ENCODE measurements at regions not wholly inside any gene's neighbourhood (a gene's known extent, or its start where the extent isn't known, plus 50 kb on each side); places are given as distances from the start of the nearest gene placed in this dataset.

- no peak overlapping the region for H3K4me3 ChIP-seq (ENCODE audit: low read depth, low read length)
- no peak for DNase-seq (ENCODE audit: low read depth)
- no peak for TF ChIP-seq CTCF (conservative IDR thresholded peaks at IDR 0.05; ENCODE audit: low read depth, low read length)
Observed at GRCh38 chr14:101017806-101018560, 114.5 kb upstream of the RTL1 start.

- TF ChIP-seq CTCF (conservative IDR thresholded peaks at IDR 0.05; ENCODE audit: low read depth, low read length) = no peak
- no peak for DNase-seq (ENCODE audit: low read depth)
- no peak overlapping the region for H3K4me3 ChIP-seq (ENCODE audit: low read depth, low read length)
Observed at GRCh38 chr14:101018561-101019290, 115.2 kb upstream of the RTL1 start.

- TF ChIP-seq CTCF (conservative IDR thresholded peaks at IDR 0.05; ENCODE audit: low read depth, low read length) = no peak
- H3K4me3 ChIP-seq (ENCODE audit: low read depth, low read length) = no peak overlapping the region
- no peak for DNase-seq (ENCODE audit: low read depth)
Observed at GRCh38 chr14:101019541-101019940, 116.0 kb upstream of the RTL1 start.

- no peak for TF ChIP-seq CTCF (conservative IDR thresholded peaks at IDR 0.05; ENCODE audit: low read depth, low read length)
- no peak for DNase-seq (ENCODE audit: low read depth)
Observed at GRCh38 chr14:101019990-101020710, 116.6 kb upstream of the RTL1 start.

GRCh38 chr14:101020834-101021370 is 117.4 kb upstream of the RTL1 start:
- DNase-seq (ENCODE audit: low read depth) = no peak
- no peak overlapping the region for H3K4me3 ChIP-seq (ENCODE audit: low read depth, low read length)
- no peak for TF ChIP-seq CTCF (conservative IDR thresholded peaks at IDR 0.05; ENCODE audit: low read depth, low read length)

More at GRCh38 chr14:101019990-101020710, 116.6 kb upstream of the RTL1 start:
- no peak overlapping the region for H3K4me3 ChIP-seq (ENCODE audit: low read depth, low read length)

GRCh38 chr14:101022121-101022520 is 118.6 kb upstream of the RTL1 start:
- no peak for TF ChIP-seq CTCF (conservative IDR thresholded peaks at IDR 0.05; ENCODE audit: low read depth, low read length)
- no peak overlapping the region for H3K4me3 ChIP-seq (ENCODE audit: low read depth, low read length)
- DNase-seq (ENCODE audit: low read depth) = no peak

All from choroid plexus epithelial cell (primary cell).